OCI-LY3 (cell line): ENCODE measurements at regions not wholly inside any gene's neighbourhood (a gene's known extent, or its start where the extent isn't known, plus 50 kb on each side); places are given as distances from the start of the nearest gene placed in this dataset.

Source experiments
- CTCF ChIP-seq: fragments of 200-600, 300-600 bp; sonication (generic); IDR thresholded peaks from 2 replicates; pipeline ENCODE4 v1.5.1; 2014; ENCODE audit warnings: antibody characterized with exemption, low read length, low read depth
- EZH2phosphoT487 ChIP-seq: fragments of 200-600 bp; shearing (Covaris generic); IDR thresholded peaks from 2 replicates; pipeline ENCODE4 v1.6.1; 2018; ENCODE audit warnings: antibody characterized with exemption, mixed run types, low read depth

- TF ChIP-seq CTCF: no peak
- no peak for TF ChIP-seq EZH2phosphoT487
Observed at GRCh38 chr5:4773827-4774317, 366.3 kb upstream of the ADAMTS16 start.
